G401.6 (cell line): ENCODE measurements at regions not wholly inside any gene's neighbourhood (a gene's known extent, or its start where the extent isn't known, plus 50 kb on each side); places are given as distances from the start of the nearest gene placed in this dataset.
"Not testable (repeated sequence)": the region's sequence is repeated elsewhere in the genome, so short reads cannot be mapped to it uniquely, and the experiment has no call there.

ENCODE experiments used
- FAIRE-seq: peaks from 2 replicates; lab custom pipeline; 2012; peaks lifted over from hg19 to GRCh38; lab: Jason Lieb, UNC

DNA sequence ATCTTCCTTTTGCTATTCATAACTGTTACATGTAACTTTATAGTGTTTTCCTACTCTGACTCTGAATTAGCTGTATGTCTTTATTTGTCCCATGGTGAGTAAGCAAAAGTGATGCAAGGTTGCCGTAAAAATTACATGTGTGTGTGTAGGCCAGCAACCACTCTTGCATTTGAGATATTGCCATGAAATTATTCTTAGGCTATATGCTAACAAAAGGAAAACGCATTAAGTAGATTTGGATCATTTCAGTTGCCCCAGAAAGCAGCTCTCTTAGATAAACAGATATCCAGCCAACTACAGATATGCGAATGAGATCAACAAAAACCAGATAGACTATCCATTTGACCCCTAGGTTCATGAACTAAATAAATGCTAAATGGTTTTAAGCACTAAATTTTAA is 73.6 kb downstream of the CYLC2 start:
- FAIRE-seq, result no peak

DNA sequence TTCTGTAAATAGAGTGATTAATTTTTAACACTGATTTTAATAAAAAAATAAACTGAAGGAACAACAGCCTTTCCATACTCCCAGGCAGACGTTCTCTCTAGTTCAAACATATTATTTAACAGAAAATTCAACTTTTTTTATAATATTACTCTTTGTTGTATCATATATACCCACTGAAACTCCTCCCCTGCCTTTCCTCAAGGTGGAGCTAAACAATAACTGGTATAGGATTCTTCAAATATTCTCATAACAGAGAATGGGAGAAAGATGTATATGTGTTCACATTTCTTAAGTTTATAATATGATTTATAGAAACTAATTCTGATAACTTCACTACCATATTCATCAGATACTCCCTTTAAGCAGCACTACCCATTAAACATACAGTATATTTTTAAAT is 83.4 kb downstream of the CYLC2 start:
- FAIRE-seq, result no peak

- FAIRE-seq, result no peak
These were observed 87.4 kb downstream of the CYLC2 start for GRCh38 chr9:103082494-103082893.

GRCh38 chr9:103089357-103089756 is 94.2 kb downstream of the CYLC2 start:
- FAIRE-seq, result no peak

DNA sequence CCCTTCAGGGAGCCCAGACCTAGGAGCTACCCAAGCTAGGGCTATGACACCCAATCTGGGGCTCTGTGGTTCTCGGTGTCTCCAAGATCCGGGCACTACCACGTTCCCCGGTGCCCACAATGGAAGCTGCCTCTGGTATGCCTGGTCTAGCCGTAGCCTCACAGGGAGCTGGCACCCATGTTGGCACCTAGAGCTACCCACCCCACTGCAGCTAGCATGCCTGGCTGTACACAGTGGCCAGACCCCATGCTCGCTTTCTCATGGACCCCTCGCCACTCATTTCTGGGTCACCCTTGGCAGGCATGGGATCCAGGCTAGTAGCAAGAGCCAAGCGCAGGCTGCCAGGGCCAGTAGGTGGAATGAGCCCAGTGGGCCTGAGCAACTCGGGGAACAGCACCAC is 109.0 kb downstream of the CYLC2 start:
- no peak for FAIRE-seq

- no peak for FAIRE-seq
These were observed 121.1 kb downstream of the CYLC2 start for GRCh38 chr9:103116246-103116645.

GRCh38 chr9:103126494-103126893 is 131.4 kb downstream of the CYLC2 start:
- no peak for FAIRE-seq

- FAIRE-seq, result no peak
These were observed 144.8 kb downstream of the CYLC2 start for GRCh38 chr9:103139891-103140290.

DNA sequence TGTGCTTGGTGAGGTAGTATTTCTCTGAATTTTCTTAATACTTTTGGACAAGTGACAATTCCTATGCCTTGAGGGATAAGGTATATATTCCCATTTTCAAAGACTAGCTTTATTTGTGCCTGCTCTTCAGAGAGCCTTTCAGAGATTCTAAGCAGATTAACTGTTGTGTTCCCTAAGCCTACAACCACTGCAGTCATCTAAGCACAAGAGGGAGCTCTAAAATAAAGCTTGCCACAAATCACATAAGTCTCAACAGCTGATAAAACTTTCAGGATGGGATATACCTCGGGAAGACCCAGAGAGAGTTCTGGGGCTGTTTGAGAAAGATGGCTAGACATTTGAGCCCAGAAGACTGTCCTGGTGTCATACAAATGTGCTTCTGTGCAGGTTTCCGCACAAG is 157.3 kb downstream of the CYLC2 start:
- FAIRE-seq, result no peak

GRCh38 chr9:103167530-103167929 is 172.4 kb downstream of the CYLC2 start:
- FAIRE-seq, result no peak

DNA sequence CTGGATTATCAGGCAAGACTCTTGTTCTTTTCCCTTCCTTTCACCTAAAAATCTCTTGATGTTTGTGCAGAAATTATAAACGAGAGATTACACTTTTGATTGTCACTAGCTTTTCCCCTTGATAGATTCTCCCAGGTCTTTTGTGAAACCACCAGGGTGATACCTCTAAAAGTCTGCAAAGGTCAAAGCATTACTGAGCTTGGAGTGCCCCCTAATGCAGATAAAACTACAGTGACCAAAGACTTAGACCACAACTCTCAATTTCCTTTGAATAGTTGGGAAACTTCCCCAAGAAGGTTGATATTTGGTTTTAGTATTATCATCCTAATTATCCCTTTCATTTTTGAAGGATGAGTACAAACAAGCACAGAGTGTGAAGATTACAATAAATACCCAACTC is 173.1 kb downstream of the CYLC2 start:
- FAIRE-seq, result no peak

DNA sequence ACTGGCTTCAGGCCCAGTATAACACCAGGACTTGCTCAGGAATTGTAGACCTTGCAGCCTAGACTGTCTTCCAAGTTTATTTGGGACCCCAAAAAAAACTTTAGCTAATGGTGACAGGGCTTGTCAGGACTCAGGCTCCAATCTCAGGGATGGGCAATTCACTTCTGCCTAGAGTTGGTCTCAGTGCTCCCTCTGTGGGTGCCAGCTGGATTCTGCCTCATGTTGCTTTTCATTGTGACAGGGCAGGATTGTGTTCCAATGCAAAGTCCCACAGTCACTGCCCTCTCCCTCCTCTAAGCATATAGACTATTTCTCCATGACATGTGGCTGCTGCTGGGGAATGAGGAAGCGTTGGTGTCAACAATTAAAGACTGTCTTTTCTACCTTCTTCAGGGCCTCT is 174.7 kb downstream of the CYLC2 start:
- FAIRE-seq, result no peak

DNA sequence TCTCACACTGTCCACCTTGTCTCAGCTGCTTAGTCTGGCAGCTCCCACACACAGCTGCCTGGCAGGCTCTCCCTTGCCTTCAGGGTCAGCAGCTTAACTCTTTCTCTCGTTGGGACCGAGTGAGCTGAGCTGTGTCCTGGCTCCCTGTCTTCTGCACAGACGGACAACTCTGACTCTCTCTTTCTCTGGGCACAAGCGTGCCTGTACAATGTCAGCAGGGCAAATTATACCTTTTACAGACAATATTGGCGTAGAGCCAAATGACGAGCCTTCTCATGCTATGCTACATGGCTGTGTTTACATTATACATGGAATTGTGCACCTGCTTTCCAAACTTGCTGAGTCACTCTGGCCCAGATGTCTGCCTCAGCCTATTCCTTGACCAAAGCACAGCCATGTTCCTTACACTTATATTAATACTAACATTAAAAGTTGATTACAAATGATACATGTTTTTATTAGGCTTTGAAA is 188.6 kb downstream of the CYLC2 start:
- FAIRE-seq, result no peak

- no peak for FAIRE-seq
These were observed 191.8 kb downstream of the CYLC2 start for GRCh38 chr9:103186959-103187358.

DNA sequence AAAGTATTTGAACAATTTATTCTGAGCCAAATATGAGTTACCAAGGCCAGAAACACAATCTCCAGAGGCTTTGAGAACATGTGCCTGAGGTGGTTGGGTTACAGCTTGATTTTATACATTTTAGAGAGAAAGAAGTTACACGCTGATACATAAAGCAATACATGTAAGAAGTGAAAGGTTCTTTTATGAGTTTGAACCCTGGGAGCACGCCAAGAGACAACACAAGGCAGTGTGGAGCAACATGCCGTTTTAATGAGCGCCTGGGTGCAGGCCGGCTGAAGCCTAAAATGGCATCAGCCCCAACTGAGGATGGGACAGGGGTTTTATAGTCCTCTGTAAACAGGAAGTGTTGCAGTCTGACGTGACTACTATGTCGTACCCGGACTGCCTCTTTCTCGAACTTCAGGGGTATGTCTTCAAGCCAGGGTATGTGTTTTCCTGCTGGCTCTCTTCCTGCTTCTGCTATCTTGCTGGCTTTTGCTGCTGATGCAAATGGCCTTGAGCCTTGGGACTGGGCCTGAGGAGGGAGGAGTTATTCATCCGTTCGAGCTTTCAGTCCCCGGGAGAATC is 193.7 kb downstream of the CYLC2 start:
- no peak for FAIRE-seq

DNA sequence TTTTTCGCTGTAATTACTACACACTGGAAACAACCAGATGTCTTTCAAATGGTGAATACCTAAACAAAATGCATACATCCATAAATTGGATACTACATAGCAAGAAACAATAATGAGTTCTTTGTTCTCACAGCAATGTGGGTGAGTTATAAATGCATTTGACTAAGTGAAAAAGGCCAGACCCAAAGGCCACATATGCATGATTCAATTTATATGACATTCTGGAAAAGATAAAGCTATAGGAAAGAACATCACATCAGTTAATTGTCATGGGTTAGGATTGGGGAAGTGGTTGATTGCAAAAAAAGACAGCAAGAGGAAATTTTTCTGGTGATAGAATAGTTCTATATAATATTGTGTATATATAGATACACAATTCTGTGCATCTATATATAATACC is 198.9 kb downstream of the CYLC2 start:
- FAIRE-seq, result no peak

GRCh38 chr9:103203172-103203571 is 208.0 kb downstream of the CYLC2 start:
- FAIRE-seq, result no peak

GRCh38 chr9:103205881-103206585 is 210.9 kb downstream of the CYLC2 start:
- FAIRE-seq, result not testable (repeated sequence)

- no peak for FAIRE-seq
These were observed 215.5 kb downstream of the CYLC2 start for GRCh38 chr9:103210607-103211006.

DNA sequence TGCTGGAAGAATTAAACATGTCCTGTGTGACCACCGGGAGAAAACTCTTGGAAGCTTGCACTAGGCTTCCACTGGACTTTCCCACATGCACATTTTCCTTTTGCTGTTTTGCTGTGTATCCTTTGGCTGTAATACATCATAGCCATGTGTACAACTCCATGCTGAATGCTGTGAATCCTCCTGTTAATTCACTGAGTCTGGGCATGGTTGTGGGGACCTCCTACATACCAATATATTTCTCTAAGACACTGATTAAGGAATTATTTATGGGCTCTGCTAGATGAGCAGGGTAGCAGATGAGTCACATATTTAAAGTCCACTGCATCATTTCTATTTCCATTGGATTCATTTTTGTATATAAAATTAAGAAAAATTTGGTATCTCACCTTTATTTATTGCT is 220.1 kb downstream of the CYLC2 start:
- FAIRE-seq, result no peak

GRCh38 chr9:103225702-103226646 is 230.8 kb downstream of the CYLC2 start:
- FAIRE-seq, result no peak

GRCh38 chr9:103226647-103227013 is 231.5 kb downstream of the CYLC2 start:
- no peak for FAIRE-seq

- FAIRE-seq, result not testable (repeated sequence)
These were observed 242.5 kb downstream of the CYLC2 start for GRCh38 chr9:103237571-103238109.
